ENCODE measurements at regions not wholly inside any gene's neighbourhood (a gene's known extent, or its start where the extent isn't known, plus 50 kb on each side); places are given as distances from the start of the nearest gene placed in this dataset.

DNA sequence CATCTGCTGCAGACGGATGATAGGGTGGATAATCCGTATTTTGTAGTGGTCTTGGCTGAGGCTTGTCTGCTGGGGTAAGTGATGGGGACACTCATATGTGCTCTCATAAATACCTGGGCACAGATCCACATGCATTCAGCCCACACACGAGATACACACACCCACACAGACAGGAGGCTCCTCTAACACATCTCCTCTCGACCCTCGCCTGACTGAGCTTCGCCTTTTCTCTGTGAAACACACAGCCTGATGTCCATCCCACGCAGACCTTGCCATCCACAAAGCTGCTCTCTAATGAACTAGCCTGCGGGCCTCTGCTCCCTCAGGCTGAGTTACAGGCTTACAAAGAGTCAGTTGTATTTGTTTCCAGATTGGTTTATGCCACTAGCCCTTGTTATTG lies 96.3 kb upstream of the CSF3R start:
- TF ChIP-seq RFX5 (IDR thresholded peaks at IDR 0.05; ENCODE audit: low read depth, low read length) (no peak), POLR2A (IDR thresholded peaks at IDR 0.05; ENCODE audit: low read depth, low read length) (no peak), MAZ (IDR thresholded peaks at IDR 0.05; ENCODE audit: borderline replicate concordance, low read depth, low read length) (no peak), MAFK (IDR thresholded peaks at IDR 0.05; ENCODE audit: low read depth, low read length) (no peak)
- TF ChIP-seq, protein P1, sequence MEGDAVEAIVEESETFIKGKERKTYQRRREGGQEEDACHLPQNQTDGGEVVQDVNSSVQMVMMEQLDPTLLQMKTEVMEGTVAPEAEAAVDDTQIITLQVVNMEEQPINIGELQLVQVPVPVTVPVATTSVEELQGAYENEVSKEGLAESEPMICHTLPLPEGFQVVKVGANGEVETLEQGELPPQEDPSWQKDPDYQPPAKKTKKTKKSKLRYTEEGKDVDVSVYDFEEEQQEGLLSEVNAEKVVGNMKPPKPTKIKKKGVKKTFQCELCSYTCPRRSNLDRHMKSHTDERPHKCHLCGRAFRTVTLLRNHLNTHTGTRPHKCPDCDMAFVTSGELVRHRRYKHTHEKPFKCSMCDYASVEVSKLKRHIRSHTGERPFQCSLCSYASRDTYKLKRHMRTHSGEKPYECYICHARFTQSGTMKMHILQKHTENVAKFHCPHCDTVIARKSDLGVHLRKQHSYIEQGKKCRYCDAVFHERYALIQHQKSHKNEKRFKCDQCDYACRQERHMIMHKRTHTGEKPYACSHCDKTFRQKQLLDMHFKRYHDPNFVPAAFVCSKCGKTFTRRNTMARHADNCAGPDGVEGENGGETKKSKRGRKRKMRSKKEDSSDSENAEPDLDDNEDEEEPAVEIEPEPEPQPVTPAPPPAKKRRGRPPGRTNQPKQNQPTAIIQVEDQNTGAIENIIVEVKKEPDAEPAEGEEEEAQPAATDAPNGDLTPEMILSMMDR (conservative IDR thresholded peaks at IDR 0.05; ENCODE audit: low read depth, low read length): no peak

Measured in IMR-90 (cell line).